Prostate gland (tissue), 2 donors: ENCODE measurements at regions not wholly inside any gene's neighbourhood (a gene's known extent, or its start where the extent isn't known, plus 50 kb on each side); places are given as distances from the start of the nearest gene placed in this dataset.

Experiments
- POLR2A ChIP-seq: fragments of 450-650 bp; IDR thresholded peaks from one replicate; pipeline ENCODE4 v1.6.1; 2016; ENCODE audit warnings: antibody characterized with exemption, mild to moderate bottlenecking
- POLR2AphosphoS5 ChIP-seq: sonication (generic); formaldehyde crosslinking; IDR thresholded peaks from one replicate; pipeline ENCODE4 v1.6.1; 2017; ENCODE audit warnings: antibody characterized with exemption
- TF ChIP-seq, protein P1 (sequence below), 4 experiments: fragments of 200-600 bp in 2 of 4; fragments of 450-650 bp in 2 of 4; sonication (generic) in 2 of 4; IDR thresholded peaks; 1 replicate in 3 of 4; 2 replicates in 1 of 4; pipeline ENCODE4 v1.5.1; 2016 to 2019; ENCODE audit warnings: antibody characterized with exemption in 4 of 4, mild to moderate bottlenecking in 2 of 4, moderate library complexity in 2 of 4

DNA sequence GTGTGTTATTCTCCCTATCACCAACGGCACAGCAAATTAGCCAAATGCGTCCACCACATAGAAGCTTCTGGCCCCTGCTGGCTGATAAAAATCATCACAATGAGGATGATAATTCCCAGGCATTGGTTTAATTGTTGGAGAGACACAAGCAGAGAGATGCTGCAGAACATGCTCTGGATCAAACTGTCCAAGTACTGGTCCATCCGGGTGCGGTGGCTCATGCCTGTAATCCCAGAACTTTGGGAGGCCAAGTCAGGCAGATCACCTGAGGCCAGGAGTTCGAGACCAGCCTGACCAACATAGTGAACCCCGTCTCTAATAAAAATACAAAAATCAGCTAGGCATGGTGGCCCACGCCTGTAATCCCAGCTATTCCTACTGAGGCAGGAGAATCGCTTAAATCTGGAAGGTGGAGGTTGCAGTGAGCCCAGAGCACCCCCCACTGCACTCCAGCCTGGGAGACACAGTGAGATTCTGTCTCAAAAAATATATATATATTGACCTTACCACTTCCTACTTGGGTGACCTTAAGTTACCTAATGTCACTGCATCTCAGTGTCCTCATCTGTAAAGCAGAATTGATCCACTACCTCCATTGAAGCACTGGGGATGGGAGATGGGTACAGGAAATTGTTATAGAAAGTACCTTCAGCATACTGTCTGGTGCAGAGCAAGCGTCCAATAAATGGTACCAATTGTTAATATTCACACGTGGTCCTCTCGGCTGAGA is 83.7 kb upstream of the EGLN3 start:
- TF ChIP-seq, protein P1, sequence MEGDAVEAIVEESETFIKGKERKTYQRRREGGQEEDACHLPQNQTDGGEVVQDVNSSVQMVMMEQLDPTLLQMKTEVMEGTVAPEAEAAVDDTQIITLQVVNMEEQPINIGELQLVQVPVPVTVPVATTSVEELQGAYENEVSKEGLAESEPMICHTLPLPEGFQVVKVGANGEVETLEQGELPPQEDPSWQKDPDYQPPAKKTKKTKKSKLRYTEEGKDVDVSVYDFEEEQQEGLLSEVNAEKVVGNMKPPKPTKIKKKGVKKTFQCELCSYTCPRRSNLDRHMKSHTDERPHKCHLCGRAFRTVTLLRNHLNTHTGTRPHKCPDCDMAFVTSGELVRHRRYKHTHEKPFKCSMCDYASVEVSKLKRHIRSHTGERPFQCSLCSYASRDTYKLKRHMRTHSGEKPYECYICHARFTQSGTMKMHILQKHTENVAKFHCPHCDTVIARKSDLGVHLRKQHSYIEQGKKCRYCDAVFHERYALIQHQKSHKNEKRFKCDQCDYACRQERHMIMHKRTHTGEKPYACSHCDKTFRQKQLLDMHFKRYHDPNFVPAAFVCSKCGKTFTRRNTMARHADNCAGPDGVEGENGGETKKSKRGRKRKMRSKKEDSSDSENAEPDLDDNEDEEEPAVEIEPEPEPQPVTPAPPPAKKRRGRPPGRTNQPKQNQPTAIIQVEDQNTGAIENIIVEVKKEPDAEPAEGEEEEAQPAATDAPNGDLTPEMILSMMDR (IDR thresholded peaks at IDR 0.05), result no peak
- TF ChIP-seq POLR2A (no peak), POLR2AphosphoS5 (no peak)
